Large intestine (tissue), 3 donors: ENCODE measurements at regions not wholly inside any gene's neighbourhood (a gene's known extent, or its start where the extent isn't known, plus 50 kb on each side); places are given as distances from the start of the nearest gene placed in this dataset.
A peak's percentile ranks its signal among the peaks of the same experiment; 100 is the strongest.
"Not testable (repeated sequence)": the region's sequence is repeated elsewhere in the genome, so short reads cannot be mapped to it uniquely, and the experiment has no call there.

Experiments
- DNase-seq, 2 donors: peaks; one replicate each; pipeline versions ENCODE4 v3.0.0 to v3.0.0-alpha.2; 2013
- H3K27ac ChIP-seq: one replicate; pipeline ENCODE4 v1.5.1; 2013; ENCODE audit warnings: low read length
- H3K27me3 ChIP-seq: 2 replicates; pipeline ENCODE4 v1.6.1; 2013; ENCODE audit warnings: low read length; ENCODE audit not compliant: control insufficient read depth, insufficient read depth
- H3K36me3 ChIP-seq: 2 replicates; pipeline ENCODE4 v1.6.1; 2013; ENCODE audit warnings: low read length; ENCODE audit not compliant: control insufficient read depth, insufficient read depth
- H3K4me1 ChIP-seq: one replicate; pipeline ENCODE4 v1.6.1; 2013; ENCODE audit warnings: low read length; ENCODE audit not compliant: control insufficient read depth, insufficient read depth
- H3K4me3 ChIP-seq: one replicate; pipeline ENCODE4 v1.5.1; 2013; ENCODE audit warnings: low read length
- H3K9me3 ChIP-seq: one replicate; pipeline ENCODE4 v1.6.1; 2013; ENCODE audit warnings: mild to moderate bottlenecking, low read depth, low read length, moderate library complexity; ENCODE audit not compliant: control insufficient read depth
- WGBS: methylation state at CpG from one replicate; pipeline ENCODE4 v1.1.5; 2013; ENCODE audit warnings: low lambda C conversion rate; ENCODE audit not compliant: insufficient coverage; 5-methylcytosine and 5-hydroxymethylcytosine counted together

- H3K4me1 ChIP-seq, H3K4me3 ChIP-seq, H3K36me3 ChIP-seq, DNase-seq, H3K9me3 ChIP-seq, H3K27me3 ChIP-seq, H3K27ac ChIP-seq: not testable (repeated sequence)
- no CpG with 5 or more reads among the region's 1 CpG for WGBS
These were observed 223.1 kb upstream of the NBPF12 start for GRCh38 chr1:146715054-146715453.

DNA sequence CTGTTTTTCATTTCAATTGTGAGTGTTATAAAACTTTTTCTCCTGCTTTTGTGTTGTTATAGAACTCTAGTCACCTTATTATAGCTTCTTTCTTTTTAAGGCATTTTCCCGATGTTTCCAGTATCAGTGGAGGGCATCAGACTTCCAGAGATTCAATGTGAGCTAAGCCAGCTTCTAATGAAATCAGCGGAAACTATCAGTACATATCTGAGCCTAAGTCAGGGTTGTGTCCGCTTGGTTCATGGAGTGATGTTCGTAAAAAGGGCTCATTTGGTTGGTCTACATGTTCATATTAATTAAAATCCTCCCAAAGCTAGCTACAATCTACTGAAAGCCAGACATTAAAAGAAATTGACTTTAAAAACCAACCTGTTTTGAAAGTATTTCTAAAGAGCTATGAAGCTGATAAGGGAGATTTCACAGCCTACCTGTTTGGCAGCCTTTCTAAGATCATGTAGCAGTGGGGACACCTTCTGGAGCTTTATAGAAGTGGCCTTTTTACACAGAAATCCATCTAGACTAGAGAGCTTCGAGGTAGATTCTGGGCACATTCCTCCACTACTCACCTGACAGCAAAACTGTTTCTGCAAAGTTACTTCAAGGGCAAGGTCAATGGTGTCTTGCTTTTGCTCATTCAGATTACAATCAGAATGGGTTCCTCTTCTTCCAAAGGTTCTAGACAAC is 227.1 kb upstream of the NBPF12 start:
- not testable (repeated sequence) for H3K27ac ChIP-seq, H3K27me3 ChIP-seq, H3K36me3 ChIP-seq, H3K9me3 ChIP-seq, H3K4me3 ChIP-seq, H3K4me1 ChIP-seq
- DNase-seq = peak; percentile 15 to 30
- WGBS = no CpG with 5 or more reads among the region's 5 CpGs

DNA sequence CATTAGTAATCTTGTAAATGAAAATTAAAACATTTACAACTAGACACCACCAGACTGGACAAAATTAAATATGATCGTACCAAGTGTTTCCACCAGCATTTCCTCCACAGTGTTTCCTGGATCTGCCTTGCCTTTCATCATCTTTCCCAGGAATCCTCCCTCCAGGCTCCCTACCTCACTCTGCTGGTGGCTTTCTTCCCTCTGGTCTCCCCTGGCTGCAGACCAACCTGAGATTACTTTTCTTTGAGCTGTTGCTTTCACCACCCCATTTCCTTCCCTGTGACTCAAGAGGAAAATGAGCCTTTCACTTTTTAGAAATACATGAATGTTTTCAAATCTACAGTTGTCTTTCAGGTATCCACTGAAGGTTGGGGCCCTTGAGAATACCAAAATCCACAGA is 228.8 kb upstream of the NBPF12 start:
- WGBS = no CpG with 5 or more reads among the region's 1 CpG

DNA sequence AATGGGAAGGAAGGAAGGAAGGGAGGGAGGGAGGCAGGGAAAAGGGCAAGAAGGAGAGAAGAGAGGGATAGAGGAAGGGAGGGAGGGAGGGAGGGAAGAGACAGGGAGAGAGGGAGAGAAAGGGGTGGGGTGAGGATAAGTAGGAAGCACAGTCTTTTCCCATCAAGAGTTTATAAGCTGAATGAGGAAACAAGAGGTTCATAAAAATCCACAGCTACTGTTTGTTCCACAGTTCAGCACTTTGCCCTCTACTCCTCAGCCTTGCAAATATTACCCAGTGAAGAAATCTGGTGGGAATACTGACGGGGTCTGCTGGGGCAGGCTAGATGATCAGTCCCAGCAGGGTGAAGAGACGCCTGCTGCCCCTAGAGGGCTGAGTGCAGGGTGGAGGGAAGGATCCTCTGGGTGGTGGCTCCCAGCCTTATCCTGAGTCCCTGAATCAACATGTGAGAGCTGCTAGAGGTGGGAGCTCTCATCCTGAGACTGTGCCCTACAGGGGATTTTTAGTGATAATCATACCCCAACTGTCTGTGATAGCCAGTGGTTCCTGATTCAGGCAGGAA is 233.9 kb upstream of the NBPF12 start:
- H3K4me1 ChIP-seq, H3K36me3 ChIP-seq, H3K27me3 ChIP-seq, H3K9me3 ChIP-seq, H3K4me3 ChIP-seq, H3K27ac ChIP-seq: not testable (repeated sequence)
- DNase-seq = peak; percentile 5 to 19
- no CpG with 5 or more reads among the region's 2 CpGs for WGBS

More for the DNA sequence above, 228.8 kb upstream of the NBPF12 start:
- not testable (repeated sequence) for H3K27me3 ChIP-seq, H3K4me1 ChIP-seq, DNase-seq, H3K4me3 ChIP-seq, H3K36me3 ChIP-seq, H3K9me3 ChIP-seq, H3K27ac ChIP-seq

DNA sequence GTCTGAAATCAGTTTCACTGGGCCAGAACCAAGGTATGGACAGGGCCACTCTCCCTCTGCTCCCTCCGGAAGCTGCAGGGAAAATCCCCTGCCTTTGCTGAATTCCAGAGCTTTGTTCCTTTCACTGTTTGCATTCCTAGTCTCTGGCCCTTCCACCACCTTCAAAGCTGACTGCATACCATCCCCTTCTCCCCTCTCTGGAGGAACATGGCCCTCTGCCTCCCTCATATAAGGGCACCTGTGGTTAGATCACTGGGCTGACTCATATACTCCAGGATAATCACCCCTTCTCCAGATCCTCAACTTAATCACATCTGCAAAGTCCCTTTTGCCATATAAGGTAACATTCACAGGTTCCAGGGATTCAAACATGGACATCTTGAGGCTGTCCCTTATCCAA is 236.8 kb upstream of the NBPF12 start:
- not testable (repeated sequence) for DNase-seq, H3K4me3 ChIP-seq, H3K27ac ChIP-seq, H3K4me1 ChIP-seq, H3K27me3 ChIP-seq, H3K9me3 ChIP-seq, H3K36me3 ChIP-seq
- no CpG with 5 or more reads among the region's 1 CpG for WGBS

DNA sequence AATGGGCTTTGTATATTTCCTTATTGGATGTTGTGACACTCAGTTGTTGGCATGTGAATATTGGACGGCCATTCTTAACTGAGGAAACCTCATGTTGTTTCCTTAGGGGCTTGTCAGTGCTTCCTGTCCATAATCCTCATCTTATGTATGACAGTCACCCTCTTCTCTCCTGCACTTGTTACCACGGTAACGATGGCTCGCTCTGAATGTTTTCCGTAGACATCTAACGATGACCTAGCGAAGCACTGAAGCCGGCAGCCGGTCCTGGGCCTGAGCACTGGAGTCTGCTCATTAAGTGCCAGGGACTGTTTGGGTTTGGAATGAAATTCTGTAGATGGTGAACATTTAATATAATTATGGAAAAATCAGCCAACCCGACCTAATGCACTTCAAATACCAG is 242.7 kb upstream of the NBPF12 start:
- DNase-seq, H3K4me3 ChIP-seq, H3K27me3 ChIP-seq, H3K36me3 ChIP-seq, H3K4me1 ChIP-seq, H3K27ac ChIP-seq, H3K9me3 ChIP-seq: not testable (repeated sequence)
- WGBS = no CpG with 5 or more reads among the region's 10 CpGs

- not testable (repeated sequence) for DNase-seq, H3K9me3 ChIP-seq, H3K27me3 ChIP-seq, H3K4me3 ChIP-seq, H3K27ac ChIP-seq, H3K36me3 ChIP-seq, H3K4me1 ChIP-seq
- no CpG with 5 or more reads among the region's 3 CpGs for WGBS
These were observed 246.3 kb upstream of the NBPF12 start for GRCh38 chr1:146691798-146692197.

GRCh38 chr1:146688893-146689292 is 249.2 kb upstream of the NBPF12 start:
- not testable (repeated sequence) for H3K27ac ChIP-seq, H3K36me3 ChIP-seq, H3K9me3 ChIP-seq, H3K4me1 ChIP-seq, H3K4me3 ChIP-seq, H3K27me3 ChIP-seq, DNase-seq
- no CpG with 5 or more reads among the region's 3 CpGs for WGBS

- not testable (repeated sequence) for H3K36me3 ChIP-seq, H3K4me1 ChIP-seq, H3K4me3 ChIP-seq, DNase-seq, H3K27ac ChIP-seq, H3K27me3 ChIP-seq, H3K9me3 ChIP-seq
- WGBS = no CpG with 5 or more reads among the region's 4 CpGs
These were observed 251.3 kb upstream of the NBPF12 start for GRCh38 chr1:146686777-146687366.

DNA sequence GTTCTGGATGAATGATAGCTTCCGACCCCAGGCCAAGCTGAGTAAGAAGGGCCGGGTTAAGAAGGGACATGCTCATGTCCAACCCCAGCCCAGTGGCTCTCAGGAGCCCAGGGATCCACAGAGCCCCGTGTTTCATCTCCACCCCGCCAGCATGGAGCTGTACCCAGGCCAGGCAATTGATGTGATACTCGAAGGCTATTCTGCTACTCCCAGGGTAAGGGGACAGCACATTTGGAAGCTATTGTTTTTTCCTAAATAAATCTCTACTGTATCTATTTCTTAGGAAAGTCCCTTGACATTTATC is 255.0 kb upstream of the NBPF12 start:
- no CpG with 5 or more reads among the region's 5 CpGs for WGBS
- H3K4me3 ChIP-seq = not testable (repeated sequence)

More for the DNA sequence above, 255.0 kb upstream of the NBPF12 start:
- H3K27me3 ChIP-seq, H3K4me1 ChIP-seq, H3K36me3 ChIP-seq, H3K9me3 ChIP-seq, H3K27ac ChIP-seq, DNase-seq: not testable (repeated sequence)
